ENCODE measurements at regions not wholly inside any gene's neighbourhood (a gene's known extent, or its start where the extent isn't known, plus 50 kb on each side); places are given as distances from the start of the nearest gene placed in this dataset.

DNA sequence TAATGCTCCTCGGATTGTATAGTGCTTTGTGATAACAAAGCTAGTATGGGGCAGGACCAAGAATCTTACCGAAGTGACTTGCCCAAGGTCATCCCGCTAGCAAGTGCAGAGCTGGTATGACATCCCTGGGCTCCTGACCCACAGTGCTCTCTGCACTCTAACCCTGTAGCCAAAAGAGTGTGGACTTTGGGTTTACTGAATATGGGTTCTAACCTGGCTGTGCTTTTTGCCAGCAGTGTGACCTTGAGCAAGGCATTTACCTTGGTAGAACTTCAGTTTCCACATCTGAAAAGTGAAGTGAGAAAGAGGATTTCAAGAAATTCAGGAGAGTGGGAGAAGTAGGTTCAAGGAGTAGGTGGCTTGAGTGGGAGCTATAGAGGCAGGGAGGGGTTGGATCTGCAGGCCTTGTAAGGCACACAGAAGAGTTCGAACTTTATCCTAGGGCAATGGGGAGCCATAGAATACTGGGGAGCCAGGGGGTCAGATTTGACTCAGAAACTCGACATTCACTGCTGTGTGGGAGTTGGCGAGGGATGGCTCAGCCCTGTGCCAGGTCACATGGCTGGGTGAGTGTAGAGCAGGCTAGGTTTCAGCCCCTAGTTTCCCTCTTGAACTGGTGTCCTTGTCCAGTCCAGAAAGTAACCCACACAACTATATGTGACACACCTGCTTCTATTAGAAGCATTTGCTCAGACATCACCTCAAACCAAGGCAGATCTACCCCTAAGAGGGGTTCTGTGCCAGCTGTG lies 91.9 kb downstream of the RPLP1 start:
- TF ChIP-seq, protein P1, sequence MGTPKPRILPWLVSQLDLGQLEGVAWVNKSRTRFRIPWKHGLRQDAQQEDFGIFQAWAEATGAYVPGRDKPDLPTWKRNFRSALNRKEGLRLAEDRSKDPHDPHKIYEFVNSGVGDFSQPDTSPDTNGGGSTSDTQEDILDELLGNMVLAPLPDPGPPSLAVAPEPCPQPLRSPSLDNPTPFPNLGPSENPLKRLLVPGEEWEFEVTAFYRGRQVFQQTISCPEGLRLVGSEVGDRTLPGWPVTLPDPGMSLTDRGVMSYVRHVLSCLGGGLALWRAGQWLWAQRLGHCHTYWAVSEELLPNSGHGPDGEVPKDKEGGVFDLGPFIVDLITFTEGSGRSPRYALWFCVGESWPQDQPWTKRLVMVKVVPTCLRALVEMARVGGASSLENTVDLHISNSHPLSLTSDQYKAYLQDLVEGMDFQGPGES (IDR thresholded peaks at IDR 0.05; ENCODE audit: low read depth, low read length): no peak
- no peak for TF ChIP-seq POLR2AphosphoS5 (IDR thresholded peaks at IDR 0.05; ENCODE audit: low read depth, low read length)
- TF ChIP-seq, protein P2, sequence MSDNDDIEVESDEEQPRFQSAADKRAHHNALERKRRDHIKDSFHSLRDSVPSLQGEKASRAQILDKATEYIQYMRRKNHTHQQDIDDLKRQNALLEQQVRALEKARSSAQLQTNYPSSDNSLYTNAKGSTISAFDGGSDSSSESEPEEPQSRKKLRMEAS (IDR thresholded peaks at IDR 0.05; ENCODE audit: low read depth): no peak
- TF ChIP-seq RCOR1 (IDR thresholded peaks at IDR 0.05; ENCODE audit: low read length): no peak
- no peak for TF ChIP-seq GATA2 (CRISPR knock-in tag; IDR thresholded peaks at IDR 0.05)
- TF ChIP-seq FOXM1 (IDR thresholded peaks at IDR 0.05; ENCODE audit: low read depth): no peak
- TF ChIP-seq FOSL2 (IDR thresholded peaks at IDR 0.05; ENCODE audit: borderline replicate concordance, low read depth): no peak
- TF ChIP-seq TCF12 (IDR thresholded peaks at IDR 0.05): no peak
- no peak for TF ChIP-seq SMC3 (IDR thresholded peaks at IDR 0.05; ENCODE audit: low read depth, low read length)
- TF ChIP-seq FOXJ3 (CRISPR knock-in tag; IDR thresholded peaks at IDR 0.05): no peak
- no peak for TF ChIP-seq RFX5 (IDR thresholded peaks at IDR 0.05; ENCODE audit: low read length)
- TF ChIP-seq, protein P3, sequence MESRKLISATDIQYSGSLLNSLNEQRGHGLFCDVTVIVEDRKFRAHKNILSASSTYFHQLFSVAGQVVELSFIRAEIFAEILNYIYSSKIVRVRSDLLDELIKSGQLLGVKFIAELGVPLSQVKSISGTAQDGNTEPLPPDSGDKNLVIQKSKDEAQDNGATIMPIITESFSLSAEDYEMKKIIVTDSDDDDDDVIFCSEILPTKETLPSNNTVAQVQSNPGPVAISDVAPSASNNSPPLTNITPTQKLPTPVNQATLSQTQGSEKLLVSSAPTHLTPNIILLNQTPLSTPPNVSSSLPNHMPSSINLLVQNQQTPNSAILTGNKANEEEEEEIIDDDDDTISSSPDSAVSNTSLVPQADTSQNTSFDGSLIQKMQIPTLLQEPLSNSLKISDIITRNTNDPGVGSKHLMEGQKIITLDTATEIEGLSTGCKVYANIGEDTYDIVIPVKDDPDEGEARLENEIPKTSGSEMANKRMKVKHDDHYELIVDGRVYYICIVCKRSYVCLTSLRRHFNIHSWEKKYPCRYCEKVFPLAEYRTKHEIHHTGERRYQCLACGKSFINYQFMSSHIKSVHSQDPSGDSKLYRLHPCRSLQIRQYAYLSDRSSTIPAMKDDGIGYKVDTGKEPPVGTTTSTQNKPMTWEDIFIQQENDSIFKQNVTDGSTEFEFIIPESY (IDR thresholded peaks at IDR 0.05; ENCODE audit: borderline replicate concordance, low read depth): no peak
- ChIA-PET CTCF (interaction anchor here (0.7 to 1.3 kb wide), 2 partner anchors 552 to 1219 kb away, joined by 3 read pairs; no protein-coding TSS in a partner anchor), POLR2A (no interaction called here)
- no peak for DNase-seq
- WGBS (ENCODE audit: low lambda C conversion rate): 74% methylated on average over 6 of the region's 6 CpGs
- no peaks in the 10 kb centered on the region for H3K9me3 ChIP-seq
- no peak overlapping the region for H3K9ac ChIP-seq
- H3K4me3 ChIP-seq (ENCODE audit: low read depth in 2 of 2, low read length in 1 of 2): no peak overlapping the region
- H3F3A ChIP-seq (replicated peaks; ENCODE audit: insufficient read depth): no peaks in the 10 kb centered on the region
- no peak overlapping the region for H3K4me2 ChIP-seq
- no peaks in the 10 kb centered on the region for H3K79me2 ChIP-seq (ENCODE audit: insufficient read depth)
- H2AFZ ChIP-seq (ENCODE audit: low read depth): no peak overlapping the region
- H3K27ac ChIP-seq (ENCODE audit: low read depth in 2 of 2, low read length in 1 of 2): no peak overlapping the region
- no peaks in the 10 kb centered on the region for H3K36me3 ChIP-seq (replicated peaks in 1 of 2; ENCODE audit: control insufficient read depth in 1 of 2, insufficient read depth in 2 of 2, low read length in 1 of 2)
- H3K9me2 ChIP-seq: no peaks in the 10 kb centered on the region
- peaks cover 20% of the 10 kb centered on the region; the same call in 1 of the 2 replicates for H3K27me3 ChIP-seq (ENCODE audit: insufficient read depth)
- no peaks in the 10 kb centered on the region for H4K20me1 ChIP-seq (ENCODE audit: insufficient read depth)
- H3K4me1 ChIP-seq (ENCODE audit: control insufficient read depth in 1 of 2, insufficient read depth in 2 of 2, low read depth in 1 of 2, low read length in 1 of 2): peaks cover 0 to 15% of the 10 kb centered on the region in 2 experiments; a peak in 1 of 4 replicates

DNA sequence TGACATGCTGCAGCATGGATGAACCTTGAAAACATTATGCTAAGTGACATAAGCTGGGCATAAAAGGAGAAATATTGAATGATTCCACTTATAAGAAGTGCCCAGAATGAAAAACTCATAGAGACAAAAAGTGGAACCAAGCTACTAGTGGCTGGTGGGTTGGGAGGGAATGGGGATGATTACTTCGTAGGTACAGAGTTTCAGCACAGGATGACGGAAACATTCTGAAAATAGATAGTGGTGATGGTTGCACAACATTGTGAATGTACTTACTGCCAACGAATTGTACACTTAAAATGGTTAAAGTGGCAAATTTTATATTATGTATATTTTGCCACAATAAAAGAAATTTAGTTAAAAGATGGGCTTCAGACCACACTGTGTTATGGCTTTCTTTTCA lies 93.6 kb downstream of the RPLP1 start:
- peaks cover 0 to 7% of the 10 kb centered on the region in 2 experiments; a peak in 1 of 4 replicates for H3K4me1 ChIP-seq (ENCODE audit: control insufficient read depth in 1 of 2, insufficient read depth in 2 of 2, low read depth in 1 of 2, low read length in 1 of 2)
- no peaks in the 10 kb centered on the region for H3K9me3 ChIP-seq
- ChIA-PET CTCF (no interaction called here), POLR2A (no interaction called here)
- H3K36me3 ChIP-seq (replicated peaks in 1 of 2; ENCODE audit: control insufficient read depth in 1 of 2, insufficient read depth in 2 of 2, low read length in 1 of 2): no peaks in the 10 kb centered on the region
- H3K4me3 ChIP-seq (ENCODE audit: low read depth in 2 of 2, low read length in 1 of 2): no peak overlapping the region
- no peaks in the 10 kb centered on the region for H3K79me2 ChIP-seq (ENCODE audit: insufficient read depth)
- H3K9me2 ChIP-seq: no peaks in the 10 kb centered on the region
- no peak overlapping the region for H3K9ac ChIP-seq
- no peak overlapping the region for H2AFZ ChIP-seq (ENCODE audit: low read depth)
- H4K20me1 ChIP-seq (ENCODE audit: insufficient read depth): no peaks in the 10 kb centered on the region
- 38% methylated on average over 3 of the region's 3 CpGs for WGBS (ENCODE audit: low lambda C conversion rate)
- H3K4me2 ChIP-seq: no peak overlapping the region
- DNase-seq: no peak
- peaks cover 34% of the 10 kb centered on the region; the same call in 1 of the 2 replicates for H3K27me3 ChIP-seq (ENCODE audit: insufficient read depth)
- no peaks in the 10 kb centered on the region for H3F3A ChIP-seq (replicated peaks; ENCODE audit: insufficient read depth)
- no peak overlapping the region for H3K27ac ChIP-seq (ENCODE audit: low read depth in 2 of 2, low read length in 1 of 2)
- no peak for TF ChIP-seq EZH2phosphoT487 (IDR thresholded peaks at IDR 0.05; ENCODE audit: borderline replicate concordance, low read depth)
- no peak for TF ChIP-seq RFX5 (IDR thresholded peaks at IDR 0.05; ENCODE audit: low read length)
- no peak for TF ChIP-seq MEF2A (IDR thresholded peaks at IDR 0.05; ENCODE audit: borderline replicate concordance, low read depth)
- TF ChIP-seq SMC3 (IDR thresholded peaks at IDR 0.05; ENCODE audit: low read depth, low read length): no peak
- TF ChIP-seq, protein P2 (IDR thresholded peaks at IDR 0.05; ENCODE audit: low read depth): no peak
- TF ChIP-seq, protein P4, sequence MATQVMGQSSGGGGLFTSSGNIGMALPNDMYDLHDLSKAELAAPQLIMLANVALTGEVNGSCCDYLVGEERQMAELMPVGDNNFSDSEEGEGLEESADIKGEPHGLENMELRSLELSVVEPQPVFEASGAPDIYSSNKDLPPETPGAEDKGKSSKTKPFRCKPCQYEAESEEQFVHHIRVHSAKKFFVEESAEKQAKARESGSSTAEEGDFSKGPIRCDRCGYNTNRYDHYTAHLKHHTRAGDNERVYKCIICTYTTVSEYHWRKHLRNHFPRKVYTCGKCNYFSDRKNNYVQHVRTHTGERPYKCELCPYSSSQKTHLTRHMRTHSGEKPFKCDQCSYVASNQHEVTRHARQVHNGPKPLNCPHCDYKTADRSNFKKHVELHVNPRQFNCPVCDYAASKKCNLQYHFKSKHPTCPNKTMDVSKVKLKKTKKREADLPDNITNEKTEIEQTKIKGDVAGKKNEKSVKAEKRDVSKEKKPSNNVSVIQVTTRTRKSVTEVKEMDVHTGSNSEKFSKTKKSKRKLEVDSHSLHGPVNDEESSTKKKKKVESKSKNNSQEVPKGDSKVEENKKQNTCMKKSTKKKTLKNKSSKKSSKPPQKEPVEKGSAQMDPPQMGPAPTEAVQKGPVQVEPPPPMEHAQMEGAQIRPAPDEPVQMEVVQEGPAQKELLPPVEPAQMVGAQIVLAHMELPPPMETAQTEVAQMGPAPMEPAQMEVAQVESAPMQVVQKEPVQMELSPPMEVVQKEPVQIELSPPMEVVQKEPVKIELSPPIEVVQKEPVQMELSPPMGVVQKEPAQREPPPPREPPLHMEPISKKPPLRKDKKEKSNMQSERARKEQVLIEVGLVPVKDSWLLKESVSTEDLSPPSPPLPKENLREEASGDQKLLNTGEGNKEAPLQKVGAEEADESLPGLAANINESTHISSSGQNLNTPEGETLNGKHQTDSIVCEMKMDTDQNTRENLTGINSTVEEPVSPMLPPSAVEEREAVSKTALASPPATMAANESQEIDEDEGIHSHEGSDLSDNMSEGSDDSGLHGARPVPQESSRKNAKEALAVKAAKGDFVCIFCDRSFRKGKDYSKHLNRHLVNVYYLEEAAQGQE (IDR thresholded peaks at IDR 0.05; ENCODE audit: low read depth, low read length): no peak
- TF ChIP-seq EP300 (IDR thresholded peaks at IDR 0.05; ENCODE audit: borderline replicate concordance in 1 of 2, low read depth in 1 of 2, low read length in 1 of 2): no peak
- TF ChIP-seq GABPA (IDR thresholded peaks at IDR 0.05; ENCODE audit: low read depth): no peak
- TF ChIP-seq, protein P1 (IDR thresholded peaks at IDR 0.05; ENCODE audit: low read depth, low read length): no peak
- TF ChIP-seq RXRA (IDR thresholded peaks at IDR 0.05; ENCODE audit: borderline replicate concordance, low read depth): no peak

All from SK-N-SH (cell line).